ENCODE measurements at regions not wholly inside any gene's neighbourhood (a gene's known extent, or its start where the extent isn't known, plus 50 kb on each side); places are given as distances from the start of the nearest gene placed in this dataset.

DNA sequence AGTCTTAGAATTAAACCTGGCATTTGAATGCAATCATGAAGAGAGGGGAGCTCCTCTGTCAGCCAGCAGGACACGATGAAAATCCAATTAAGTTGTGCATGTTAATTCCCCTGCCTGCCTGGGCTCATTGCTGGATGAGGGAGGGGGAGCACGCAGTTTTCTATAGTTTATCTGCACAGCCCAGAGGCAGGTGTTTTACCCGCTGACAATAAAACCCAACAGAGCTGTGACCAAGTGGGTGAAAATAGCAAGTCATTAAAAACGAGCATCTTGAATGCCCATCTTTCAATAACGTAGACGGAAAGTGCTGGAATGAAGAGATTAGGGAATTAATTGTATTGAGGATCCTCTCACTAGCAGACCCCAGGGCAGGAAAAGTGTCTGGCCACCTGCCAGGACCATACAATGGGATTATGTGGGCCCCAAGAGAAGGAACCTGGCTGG is 100.1 kb upstream of the FAM20C start:
- Histone ChIP-seq H3K79me2 (ENCODE audit: insufficient read depth) (no peaks in the 10 kb centered on the region), H3K9me3 (no peaks in the 10 kb centered on the region), H3F3A (replicated peaks; ENCODE audit: insufficient read depth) (peaks cover 15% of the 10 kb centered on the region), H3K27me3 (ENCODE audit: insufficient read depth) (no peaks in the 10 kb centered on the region), H3K36me3 (replicated peaks in 1 of 2; ENCODE audit: control insufficient read depth in 1 of 2, insufficient read depth in 2 of 2, low read length in 1 of 2) (no peaks in the 10 kb centered on the region), H3K4me2 (no peak overlapping the region), H3K9me2 (no peaks in the 10 kb centered on the region), H2AFZ (ENCODE audit: low read depth) (no peak overlapping the region), H4K20me1 (ENCODE audit: insufficient read depth) (no peaks in the 10 kb centered on the region), H3K4me1 (ENCODE audit: control insufficient read depth in 1 of 2, insufficient read depth in 2 of 2, low read depth in 1 of 2, low read length in 1 of 2) (peaks cover 21 to 25% of the 10 kb centered on the region in 2 experiments; a peak in 3 of 4 replicates), H3K9ac (no peak overlapping the region), H3K27ac (ENCODE audit: low read depth in 2 of 2, low read length in 1 of 2) (no peak overlapping the region), H3K4me3 (ENCODE audit: low read depth in 2 of 2, low read length in 1 of 2) (no peak overlapping the region)
- 0 out of 2 replicates have a peak, but pooled peaks have one; percentile 35 for TF ChIP-seq RCOR1 (IDR thresholded peaks at IDR 0.05; ENCODE audit: low read length)
- no peak for TF ChIP-seq TCF12 (IDR thresholded peaks at IDR 0.05)
- ChIA-PET POLR2A (no interaction called here), CTCF (no interaction called here)
- peak; percentile 63 for DNase-seq
- WGBS (ENCODE audit: low lambda C conversion rate): 43% methylated on average over 6 of the region's 6 CpGs

DNA sequence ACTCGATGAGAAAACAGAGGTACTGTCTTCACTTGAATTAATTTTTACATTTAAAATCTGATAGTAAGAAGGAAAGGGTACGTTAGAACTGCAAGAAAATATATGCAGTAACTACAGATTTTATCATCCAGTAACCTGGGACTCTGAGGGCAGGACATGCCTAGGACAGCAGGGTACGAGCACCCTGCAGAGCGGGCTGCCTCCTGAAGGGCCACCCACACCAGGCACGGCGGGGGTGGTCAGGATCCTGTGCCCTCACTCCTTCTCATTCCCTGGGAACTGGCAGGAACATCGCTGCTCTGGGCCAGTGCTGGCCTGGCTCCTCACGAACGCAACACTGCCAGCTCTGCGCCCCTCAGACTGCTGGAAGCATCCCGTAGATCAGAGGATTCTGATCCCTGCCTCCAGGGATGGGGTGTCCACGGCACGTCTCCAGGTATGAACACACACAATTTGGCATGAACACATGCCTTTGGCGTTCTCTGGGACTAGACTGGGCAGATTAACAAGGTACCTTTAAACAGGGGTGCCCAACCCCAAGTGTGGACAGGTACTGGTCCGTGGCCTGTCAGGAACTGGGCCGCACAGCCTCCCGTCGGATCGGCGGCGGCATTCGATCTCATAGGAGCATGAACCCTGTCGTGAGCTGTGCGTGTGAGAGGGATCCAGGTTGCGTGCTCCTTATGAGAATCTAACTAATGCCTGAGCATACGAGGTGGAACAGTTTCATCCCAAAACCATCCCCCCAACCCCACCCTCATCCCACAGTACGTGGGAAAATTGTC is 99.3 kb upstream of the FAM20C start:
- no peaks in the 10 kb centered on the region for H4K20me1 ChIP-seq (ENCODE audit: insufficient read depth)
- H3K79me2 ChIP-seq (ENCODE audit: insufficient read depth): no peaks in the 10 kb centered on the region
- peaks cover 16 to 24% of the 10 kb centered on the region in 2 experiments; a peak in 3 of 4 replicates for H3K4me1 ChIP-seq (ENCODE audit: control insufficient read depth in 1 of 2, insufficient read depth in 2 of 2, low read depth in 1 of 2, low read length in 1 of 2)
- POLR2A ChIA-PET: no interaction called here
- H3K9me2 ChIP-seq: no peaks in the 10 kb centered on the region
- 85% methylated on average over 27 of the region's 27 CpGs for WGBS (ENCODE audit: low lambda C conversion rate)
- H3K27ac ChIP-seq (ENCODE audit: low read depth in 2 of 2, low read length in 1 of 2): no peak overlapping the region
- H3K4me2 ChIP-seq: no peak overlapping the region
- CTCF ChIA-PET: no interaction called here
- H3K9me3 ChIP-seq: no peaks in the 10 kb centered on the region
- no peaks in the 10 kb centered on the region for H3K27me3 ChIP-seq (ENCODE audit: insufficient read depth)
- H3K4me3 ChIP-seq (ENCODE audit: low read depth in 2 of 2, low read length in 1 of 2): no peak overlapping the region
- no peaks in the 10 kb centered on the region for H3K36me3 ChIP-seq (replicated peaks in 1 of 2; ENCODE audit: control insufficient read depth in 1 of 2, insufficient read depth in 2 of 2, low read length in 1 of 2)
- DNase-seq: no peak
- TF ChIP-seq YY1 (IDR thresholded peaks at IDR 0.05; ENCODE audit: low read depth): no peak
- TF ChIP-seq, protein P1, sequence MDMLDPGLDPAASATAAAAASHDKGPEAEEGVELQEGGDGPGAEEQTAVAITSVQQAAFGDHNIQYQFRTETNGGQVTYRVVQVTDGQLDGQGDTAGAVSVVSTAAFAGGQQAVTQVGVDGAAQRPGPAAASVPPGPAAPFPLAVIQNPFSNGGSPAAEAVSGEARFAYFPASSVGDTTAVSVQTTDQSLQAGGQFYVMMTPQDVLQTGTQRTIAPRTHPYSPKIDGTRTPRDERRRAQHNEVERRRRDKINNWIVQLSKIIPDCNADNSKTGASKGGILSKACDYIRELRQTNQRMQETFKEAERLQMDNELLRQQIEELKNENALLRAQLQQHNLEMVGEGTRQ (IDR thresholded peaks at IDR 0.05; ENCODE audit: borderline replicate concordance, low read depth, low read length): no peak
- TF ChIP-seq, protein P2, sequence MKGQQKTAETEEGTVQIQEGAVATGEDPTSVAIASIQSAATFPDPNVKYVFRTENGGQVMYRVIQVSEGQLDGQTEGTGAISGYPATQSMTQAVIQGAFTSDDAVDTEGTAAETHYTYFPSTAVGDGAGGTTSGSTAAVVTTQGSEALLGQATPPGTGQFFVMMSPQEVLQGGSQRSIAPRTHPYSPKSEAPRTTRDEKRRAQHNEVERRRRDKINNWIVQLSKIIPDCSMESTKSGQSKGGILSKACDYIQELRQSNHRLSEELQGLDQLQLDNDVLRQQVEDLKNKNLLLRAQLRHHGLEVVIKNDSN (IDR thresholded peaks at IDR 0.05; ENCODE audit: borderline replicate concordance, low read depth): no peak
- no peak for TF ChIP-seq GATA2 (CRISPR knock-in tag; IDR thresholded peaks at IDR 0.05)
- no peak for TF ChIP-seq FOSL2 (IDR thresholded peaks at IDR 0.05; ENCODE audit: borderline replicate concordance, low read depth)
- H2AFZ ChIP-seq (ENCODE audit: low read depth): no peak overlapping the region
- peaks cover 15% of the 10 kb centered on the region for H3F3A ChIP-seq (replicated peaks; ENCODE audit: insufficient read depth)
- H3K9ac ChIP-seq: no peak overlapping the region

DNA sequence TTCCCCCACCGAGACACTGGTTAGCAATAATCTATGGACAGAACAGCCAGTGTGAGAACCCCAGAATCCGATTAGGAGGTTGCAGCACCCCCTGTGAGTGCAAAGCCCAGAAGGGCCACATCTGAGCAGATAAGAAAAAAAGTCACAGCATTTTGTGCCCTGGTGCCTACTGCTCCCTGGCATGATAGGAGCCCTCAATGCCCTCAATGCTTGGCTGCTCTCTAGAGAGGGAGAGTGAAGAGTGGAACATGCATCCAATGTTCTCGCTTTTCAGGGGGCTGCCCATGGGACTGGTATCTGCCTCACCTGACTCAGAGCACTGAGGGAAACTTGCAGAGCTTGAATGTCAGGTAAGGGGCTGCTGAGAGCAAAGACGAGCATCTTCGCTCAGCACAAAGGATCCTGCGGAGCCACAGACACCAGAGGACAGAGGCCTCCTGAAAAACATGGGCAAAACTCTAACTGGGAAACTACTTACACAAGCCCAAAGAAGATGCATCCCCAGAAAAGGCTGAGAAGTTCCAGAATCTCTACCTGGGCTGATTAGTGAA is 98.0 kb upstream of the FAM20C start:
- Histone ChIP-seq H3K79me2 (ENCODE audit: insufficient read depth) (no peaks in the 10 kb centered on the region), H3K4me1 (ENCODE audit: control insufficient read depth in 1 of 2, insufficient read depth in 2 of 2, low read depth in 1 of 2, low read length in 1 of 2) (peaks cover 10 to 12% of the 10 kb centered on the region in 2 experiments; a peak in 3 of 4 replicates), H3K9me3 (peaks cover under 1% of the 10 kb centered on the region), H3K4me2 (no peak overlapping the region), H3K4me3 (ENCODE audit: low read depth in 2 of 2, low read length in 1 of 2) (no peak overlapping the region), H3K9me2 (no peaks in the 10 kb centered on the region), H3K27me3 (ENCODE audit: insufficient read depth) (no peaks in the 10 kb centered on the region), H3K27ac (ENCODE audit: low read depth in 2 of 2, low read length in 1 of 2) (no peak overlapping the region), H2AFZ (ENCODE audit: low read depth) (no peak overlapping the region), H3K36me3 (replicated peaks in 1 of 2; ENCODE audit: control insufficient read depth in 1 of 2, insufficient read depth in 2 of 2, low read length in 1 of 2) (no peaks in the 10 kb centered on the region), H3K9ac (no peak overlapping the region), H4K20me1 (ENCODE audit: insufficient read depth) (no peaks in the 10 kb centered on the region), H3F3A (replicated peaks; ENCODE audit: insufficient read depth) (peaks cover 9% of the 10 kb centered on the region)
- no peak for DNase-seq
- ChIA-PET CTCF (interaction anchor here (0.7 kb wide), 1 partner anchor 120 kb away, joined by 4 read pairs; no protein-coding TSS in a partner anchor), POLR2A (no interaction called here)
- TF ChIP-seq, protein P3, sequence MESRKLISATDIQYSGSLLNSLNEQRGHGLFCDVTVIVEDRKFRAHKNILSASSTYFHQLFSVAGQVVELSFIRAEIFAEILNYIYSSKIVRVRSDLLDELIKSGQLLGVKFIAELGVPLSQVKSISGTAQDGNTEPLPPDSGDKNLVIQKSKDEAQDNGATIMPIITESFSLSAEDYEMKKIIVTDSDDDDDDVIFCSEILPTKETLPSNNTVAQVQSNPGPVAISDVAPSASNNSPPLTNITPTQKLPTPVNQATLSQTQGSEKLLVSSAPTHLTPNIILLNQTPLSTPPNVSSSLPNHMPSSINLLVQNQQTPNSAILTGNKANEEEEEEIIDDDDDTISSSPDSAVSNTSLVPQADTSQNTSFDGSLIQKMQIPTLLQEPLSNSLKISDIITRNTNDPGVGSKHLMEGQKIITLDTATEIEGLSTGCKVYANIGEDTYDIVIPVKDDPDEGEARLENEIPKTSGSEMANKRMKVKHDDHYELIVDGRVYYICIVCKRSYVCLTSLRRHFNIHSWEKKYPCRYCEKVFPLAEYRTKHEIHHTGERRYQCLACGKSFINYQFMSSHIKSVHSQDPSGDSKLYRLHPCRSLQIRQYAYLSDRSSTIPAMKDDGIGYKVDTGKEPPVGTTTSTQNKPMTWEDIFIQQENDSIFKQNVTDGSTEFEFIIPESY (IDR thresholded peaks at IDR 0.05; ENCODE audit: borderline replicate concordance, low read depth): no peak
- WGBS (ENCODE audit: low lambda C conversion rate): 86% methylated on average over 6 of the region's 6 CpGs
